GM12878 (cell line): ENCODE measurements at regions not wholly inside any gene's neighbourhood (a gene's known extent, or its start where the extent isn't known, plus 50 kb on each side); places are given as distances from the start of the nearest gene placed in this dataset.

Experiments used
- ATAC-seq: fragments of 200-7000 bp; cut with Tn5 transposase; 3 replicates; pipeline ENCODE4 v1.9.1; 2020; ENCODE audit warnings: mild to moderate bottlenecking, moderate library complexity
- BruUV-seq: library from RNA; stranded (reverse); fragments of 400-500 nt; replicated peaks from 2 replicates; lab custom pipeline; 2021; lab: Mats Ljungman, UMichigan
- CTCF ChIA-PET: fragments of 300-600 bp; sonication (Branson Sonifier 250); formaldehyde crosslinking; extraction: SDS; loops from one replicate; lab custom pipeline; 2021; ENCODE audit warnings: inconsistent platforms; lab: Yijun Ruan, JAX
- POLR2A ChIA-PET: fragments of 350-600 bp; formaldehyde crosslinking; extraction: SDS; loops from one replicate; lab custom pipeline; 2021; ENCODE audit warnings: inconsistent platforms; lab: Charles Lee
- RAD21 ChIA-PET: fragments of 300-600 bp; sonication (Branson Sonifier 250); formaldehyde crosslinking; loops from one replicate; lab custom pipeline; 2023; ENCODE audit warnings: antibody characterized with exemption; ENCODE audit not compliant: unreplicated experiment; lab: Charles Lee
- SMC1A ChIA-PET: fragments of 300-600 bp; sonication (Branson Sonifier 250); formaldehyde crosslinking; loops from one replicate; lab custom pipeline; 2023; ENCODE audit not compliant: unreplicated experiment, uncharacterized antibody; lab: Charles Lee
- DNase-seq: peaks from one replicate; pipeline ENCODE4 v3.0.0-alpha.2; 2011; ENCODE audit warnings: low read depth, low spot score
- FAIRE-seq: peaks from 3 replicates; lab custom pipeline; 2011; peaks lifted over from hg19 to GRCh38; lab: Jason Lieb, UNC
- H2AFZ ChIP-seq: 2 replicates; pipeline ENCODE4 v1.6.0; 2011; ENCODE audit warnings: low read depth, low read length, control low read depth; ENCODE audit not compliant: control insufficient read depth
- H3K27ac ChIP-seq: 2 replicates; pipeline ENCODE4 v1.5.1; 2011; ENCODE audit warnings: control low read depth; ENCODE audit not compliant: control insufficient read depth, insufficient read depth
- H3K27me3 ChIP-seq, 2 experiments: replicated peaks in 1 of 2; 2 replicates each; pipeline versions ENCODE4 v1.6.0 to v1.6.1; 2011; ENCODE audit warnings: low read length in 1 of 2; ENCODE audit not compliant: control insufficient read depth in 2 of 2, insufficient read depth in 2 of 2
- H3K36me3 ChIP-seq, 2 experiments: 2 replicates each; pipeline ENCODE4 v1.5.1; 2011; ENCODE audit warnings: low read length in 1 of 2; ENCODE audit not compliant: control insufficient read depth in 2 of 2, insufficient read depth in 2 of 2
- H3K4me1 ChIP-seq: 2 replicates; pipeline ENCODE4 v1.6.1; 2011; ENCODE audit warnings: mild to moderate bottlenecking, low read length, moderate library complexity, mixed read lengths; ENCODE audit not compliant: control insufficient read depth, insufficient read depth
- H3K4me2 ChIP-seq: 2 replicates; pipeline ENCODE4 v1.6.0; 2011; ENCODE audit warnings: control low read depth; ENCODE audit not compliant: control insufficient read depth, insufficient read depth
- H3K4me3 ChIP-seq: fragments of 200-600 bp; sonication (generic); 2 replicates; pipeline ENCODE4 v1.5.1; 2016
- H3K79me2 ChIP-seq: 2 replicates; pipeline ENCODE4 v1.6.0; 2011; ENCODE audit warnings: low read length; ENCODE audit not compliant: control insufficient read depth, insufficient read depth
- H3K9ac ChIP-seq: 2 replicates; pipeline ENCODE4 v1.8.0; 2011; ENCODE audit warnings: low read length, control low read depth, mixed read lengths; ENCODE audit not compliant: control insufficient read depth, insufficient read depth
- H3K9me3 ChIP-seq: replicated peaks from 3 replicates; pipeline ENCODE4 v1.5.1; 2011; ENCODE audit warnings: mild to moderate bottlenecking, low read length; ENCODE audit not compliant: control insufficient read depth, insufficient read depth
- H4K20me1 ChIP-seq: 2 replicates; pipeline ENCODE4 v1.6.0; 2011; ENCODE audit not compliant: control insufficient read depth, insufficient read depth
- BMI1 ChIP-seq: fragments of 450-650 bp; IDR thresholded peaks from 2 replicates; pipeline ENCODE4 v1.6.1; 2016; ENCODE audit warnings: mild to moderate bottlenecking, moderate library complexity, borderline replicate concordance
- CHD4 ChIP-seq: fragments of 200-600 bp; sonication (generic); IDR thresholded peaks from 2 replicates; pipeline ENCODE4 v1.6.1; 2016; ENCODE audit warnings: mild to moderate bottlenecking
- EP300 ChIP-seq, 2 experiments: fragments of 150-350 bp in 1 of 2; IDR thresholded peaks; 2 replicates each; pipeline ENCODE4 v1.6.1; 2011 to 2012; ENCODE audit warnings: low read depth in 2 of 2, low read length in 2 of 2, borderline replicate concordance in 1 of 2, improper control_type of control experiment in 1 of 2, inconsistent platforms in 1 of 2; ENCODE audit not compliant: control insufficient read depth in 1 of 2
- GATAD2B ChIP-seq: fragments of 450-650 bp; conservative IDR thresholded peaks from 2 replicates; pipeline ENCODE4 v1.6.1; 2017; ENCODE audit warnings: low read depth, mild to moderate bottlenecking, moderate library complexity
- HCFC1 ChIP-seq: fragments of 150-350 bp; IDR thresholded peaks from 2 replicates; pipeline ENCODE4 v1.6.1; 2014; ENCODE audit warnings: low read length
- IKZF1 ChIP-seq: fragments of 450-650 bp; conservative IDR thresholded peaks from 2 replicates; pipeline ENCODE4 v1.6.1; 2017; ENCODE audit warnings: antibody characterized with exemption, mild to moderate bottlenecking
- IRF4 ChIP-seq: IDR thresholded peaks from 2 replicates; pipeline ENCODE4 v1.6.1; 2011; ENCODE audit warnings: low read depth, low read length
- KAT2A ChIP-seq: conservative IDR thresholded peaks from 2 replicates; pipeline ENCODE4 v1.6.1; 2011; ENCODE audit warnings: low read depth, low read length; ENCODE audit not compliant: control insufficient read depth
- MAX ChIP-seq: IDR thresholded peaks from 2 replicates; pipeline ENCODE4 v1.6.1; 2012; ENCODE audit warnings: low read depth, low read length, improper control_type of control experiment
- MEF2B ChIP-seq: fragments of 450-650 bp; IDR thresholded peaks from 2 replicates; pipeline ENCODE4 v1.6.1; 2018; ENCODE audit warnings: mild to moderate bottlenecking, moderate library complexity; ENCODE audit not compliant: partially characterized antibody, poor library complexity, severe bottlenecking
- MTA2 ChIP-seq: fragments of 450-650 bp; IDR thresholded peaks from 2 replicates; pipeline ENCODE4 v1.6.1; 2016; ENCODE audit warnings: low read depth, mild to moderate bottlenecking, moderate library complexity
- NRF1 ChIP-seq: conservative IDR thresholded peaks from 2 replicates; pipeline ENCODE4 v1.6.1; 2011; ENCODE audit warnings: mild to moderate bottlenecking, low read depth, low read length, improper control_type of control experiment
- PML ChIP-seq: IDR thresholded peaks from 2 replicates; pipeline ENCODE4 v1.6.1; 2012; ENCODE audit warnings: low read length, inconsistent platforms
- POLR2A ChIP-seq: IDR thresholded peaks from 2 replicates; pipeline ENCODE4 v1.6.1; 2011; ENCODE audit warnings: low read depth, mild to moderate bottlenecking, low read length
- ZNF384 ChIP-seq: IDR thresholded peaks from 2 replicates; pipeline ENCODE4 v1.6.1; 2012; ENCODE audit warnings: low read depth, mild to moderate bottlenecking, low read length, improper control_type of control experiment, borderline replicate concordance
- WGBS: methylation state at CpG from one replicate; pipeline ENCODE4 v1.1.6; 2016; ENCODE audit warnings: low lambda C conversion rate; ENCODE audit not compliant: insufficient replicate concordance, insufficient coverage; ENCODE audit errors: missing lambda C conversion rate; 5-methylcytosine and 5-hydroxymethylcytosine counted together
- in situ Hi-C: fragments of 300-500 bp; cut with MboI; formaldehyde crosslinking; loops from 9 replicates; pipeline ENCODE4 v1.14.3; 2018; ENCODE audit warnings: mixed read lengths
- intact Hi-C: fragments of 100-400 bp; cut with micrococcal nuclease; formaldehyde crosslinking; loops from one replicate; pipeline ENCODE4 v1.14.2; 2022; ENCODE audit not compliant: unreplicated experiment
- TF ChIP-seq, protein P1 (sequence below): fragments of 450-650 bp; IDR thresholded peaks from 2 replicates; pipeline ENCODE4 v1.6.1; 2016; ENCODE audit warnings: mild to moderate bottlenecking, moderate library complexity, borderline replicate concordance
- TF ChIP-seq, protein P2 (sequence below): fragments of 450-650 bp; IDR thresholded peaks from 2 replicates; pipeline ENCODE4 v1.6.1; 2014; ENCODE audit warnings: mild to moderate bottlenecking
- TF ChIP-seq, protein P3 (sequence below): fragments of 450-650 bp; IDR thresholded peaks from 2 replicates; pipeline ENCODE4 v1.6.1; 2016; ENCODE audit warnings: mild to moderate bottlenecking

GRCh38 chr3:117798687-117799386 is 1089.3 kb downstream of the TUSC7 start:
- Histone ChIP-seq H3K9ac (no peak overlapping the region), H3K79me2 (no peaks in the 10 kb centered on the region), H3K27ac (no peak overlapping the region), H3K4me1 (no peaks in the 10 kb centered on the region), H4K20me1 (no peaks in the 10 kb centered on the region), H3K9me3 (no peaks in the 10 kb centered on the region), H3K27me3 (no peaks in the 10 kb centered on the region), H3K4me2 (no peak overlapping the region), H2AFZ (no peak overlapping the region), H3K36me3 (no peaks in the 10 kb centered on the region), H3K4me3 (no peak overlapping the region)
- no peak for FAIRE-seq
- TF ChIP-seq, protein P1, sequence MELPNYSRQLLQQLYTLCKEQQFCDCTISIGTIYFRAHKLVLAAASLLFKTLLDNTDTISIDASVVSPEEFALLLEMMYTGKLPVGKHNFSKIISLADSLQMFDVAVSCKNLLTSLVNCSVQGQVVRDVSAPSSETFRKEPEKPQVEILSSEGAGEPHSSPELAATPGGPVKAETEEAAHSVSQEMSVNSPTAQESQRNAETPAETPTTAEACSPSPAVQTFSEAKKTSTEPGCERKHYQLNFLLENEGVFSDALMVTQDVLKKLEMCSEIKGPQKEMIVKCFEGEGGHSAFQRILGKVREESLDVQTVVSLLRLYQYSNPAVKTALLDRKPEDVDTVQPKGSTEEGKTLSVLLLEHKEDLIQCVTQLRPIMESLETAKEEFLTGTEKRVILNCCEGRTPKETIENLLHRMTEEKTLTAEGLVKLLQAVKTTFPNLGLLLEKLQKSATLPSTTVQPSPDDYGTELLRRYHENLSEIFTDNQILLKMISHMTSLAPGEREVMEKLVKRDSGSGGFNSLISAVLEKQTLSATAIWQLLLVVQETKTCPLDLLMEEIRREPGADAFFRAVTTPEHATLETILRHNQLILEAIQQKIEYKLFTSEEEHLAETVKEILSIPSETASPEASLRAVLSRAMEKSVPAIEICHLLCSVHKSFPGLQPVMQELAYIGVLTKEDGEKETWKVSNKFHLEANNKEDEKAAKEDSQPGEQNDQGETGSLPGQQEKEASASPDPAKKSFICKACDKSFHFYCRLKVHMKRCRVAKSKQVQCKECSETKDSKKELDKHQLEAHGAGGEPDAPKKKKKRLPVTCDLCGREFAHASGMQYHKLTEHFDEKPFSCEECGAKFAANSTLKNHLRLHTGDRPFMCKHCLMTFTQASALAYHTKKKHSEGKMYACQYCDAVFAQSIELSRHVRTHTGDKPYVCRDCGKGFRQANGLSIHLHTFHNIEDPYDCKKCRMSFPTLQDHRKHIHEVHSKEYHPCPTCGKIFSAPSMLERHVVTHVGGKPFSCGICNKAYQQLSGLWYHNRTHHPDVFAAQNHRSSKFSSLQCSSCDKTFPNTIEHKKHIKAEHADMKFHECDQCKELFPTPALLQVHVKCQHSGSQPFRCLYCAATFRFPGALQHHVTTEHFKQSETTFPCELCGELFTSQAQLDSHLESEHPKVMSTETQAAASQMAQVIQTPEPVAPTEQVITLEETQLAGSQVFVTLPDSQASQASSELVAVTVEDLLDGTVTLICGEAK = no peak
- TF ChIP-seq NRF1 (no peak), BMI1 (no peak), GATAD2B (no peak), IRF4 (no peak), MEF2B (no peak), CHD4 (no peak), HCFC1 (no peak), MTA2 (no peak), KAT2A (no peak), IKZF1 (no peak), PML (no peak), MAX (no peak), EP300 (IDR thresholded peaks at IDR 0.05; ENCODE audit: borderline replicate concordance in 1 of 2, control insufficient read depth in 1 of 2, low read depth in 2 of 2, low read length in 2 of 2) (no peak), POLR2A (no peak), ZNF384 (no peak)
- TF ChIP-seq, protein P2, sequence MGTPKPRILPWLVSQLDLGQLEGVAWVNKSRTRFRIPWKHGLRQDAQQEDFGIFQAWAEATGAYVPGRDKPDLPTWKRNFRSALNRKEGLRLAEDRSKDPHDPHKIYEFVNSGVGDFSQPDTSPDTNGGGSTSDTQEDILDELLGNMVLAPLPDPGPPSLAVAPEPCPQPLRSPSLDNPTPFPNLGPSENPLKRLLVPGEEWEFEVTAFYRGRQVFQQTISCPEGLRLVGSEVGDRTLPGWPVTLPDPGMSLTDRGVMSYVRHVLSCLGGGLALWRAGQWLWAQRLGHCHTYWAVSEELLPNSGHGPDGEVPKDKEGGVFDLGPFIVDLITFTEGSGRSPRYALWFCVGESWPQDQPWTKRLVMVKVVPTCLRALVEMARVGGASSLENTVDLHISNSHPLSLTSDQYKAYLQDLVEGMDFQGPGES = no peak
- TF ChIP-seq, protein P3, sequence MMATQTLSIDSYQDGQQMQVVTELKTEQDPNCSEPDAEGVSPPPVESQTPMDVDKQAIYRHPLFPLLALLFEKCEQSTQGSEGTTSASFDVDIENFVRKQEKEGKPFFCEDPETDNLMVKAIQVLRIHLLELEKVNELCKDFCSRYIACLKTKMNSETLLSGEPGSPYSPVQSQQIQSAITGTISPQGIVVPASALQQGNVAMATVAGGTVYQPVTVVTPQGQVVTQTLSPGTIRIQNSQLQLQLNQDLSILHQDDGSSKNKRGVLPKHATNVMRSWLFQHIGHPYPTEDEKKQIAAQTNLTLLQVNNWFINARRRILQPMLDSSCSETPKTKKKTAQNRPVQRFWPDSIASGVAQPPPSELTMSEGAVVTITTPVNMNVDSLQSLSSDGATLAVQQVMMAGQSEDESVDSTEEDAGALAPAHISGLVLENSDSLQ = no peak
- POLR2A ChIA-PET = no interaction called here
- 19% methylated on average over 6 of the region's 6 CpGs for WGBS
- CTCF ChIA-PET = no interaction called here
- DNase-seq = no peak
- RAD21 ChIA-PET = no interaction called here
- BruUV-seq = no TSS peak
- SMC1A ChIA-PET = no interaction called here
- ATAC-seq = no peak
- in situ Hi-C loops (no loop called here), intact Hi-C loops (no loop called here)
